SIG-M5 treated with dmso at 0.1 percent for 504 hours (cell line): ENCODE measurements at regions not wholly inside any gene's neighbourhood (a gene's known extent, or its start where the extent isn't known, plus 50 kb on each side); places are given as distances from the start of the nearest gene placed in this dataset.

Experiments
- DNase-seq: peaks from one replicate; lab custom pipeline; 2025; ENCODE audit not compliant: unreplicated experiment; lab: John Stamatoyannopoulos, UW

- no peak for DNase-seq
These were observed 196.0 kb upstream of the PSMD7 start for GRCh38 chr16:74100395-74101326.

DNA sequence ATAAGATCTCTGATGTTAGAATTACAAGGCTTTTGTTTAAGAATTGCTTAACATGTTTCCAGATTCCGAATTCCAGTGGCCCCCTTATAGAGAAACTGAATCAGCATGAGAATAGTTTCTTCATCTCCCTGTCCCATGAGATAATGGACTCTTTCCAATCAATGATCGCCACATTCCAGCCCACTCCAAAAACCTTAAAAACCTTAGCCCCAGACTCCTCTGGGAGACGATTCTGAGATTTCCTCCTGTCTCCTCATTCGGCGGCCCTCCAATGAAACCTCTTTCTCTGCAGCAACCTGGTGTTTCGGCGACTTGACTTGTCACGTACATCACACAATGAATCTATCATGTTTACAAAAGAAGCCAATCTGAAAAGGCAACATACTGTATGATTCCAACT is 197.1 kb upstream of the PSMD7 start:
- DNase-seq = no peak

GRCh38 chr16:74094962-74095361 is 201.7 kb upstream of the PSMD7 start:
- DNase-seq = no peak

GRCh38 chr16:74094514-74094913 is 202.1 kb upstream of the PSMD7 start:
- DNase-seq = peak; percentile 13

GRCh38 chr16:74092336-74092735 is 204.3 kb upstream of the PSMD7 start:
- DNase-seq = no peak

DNA sequence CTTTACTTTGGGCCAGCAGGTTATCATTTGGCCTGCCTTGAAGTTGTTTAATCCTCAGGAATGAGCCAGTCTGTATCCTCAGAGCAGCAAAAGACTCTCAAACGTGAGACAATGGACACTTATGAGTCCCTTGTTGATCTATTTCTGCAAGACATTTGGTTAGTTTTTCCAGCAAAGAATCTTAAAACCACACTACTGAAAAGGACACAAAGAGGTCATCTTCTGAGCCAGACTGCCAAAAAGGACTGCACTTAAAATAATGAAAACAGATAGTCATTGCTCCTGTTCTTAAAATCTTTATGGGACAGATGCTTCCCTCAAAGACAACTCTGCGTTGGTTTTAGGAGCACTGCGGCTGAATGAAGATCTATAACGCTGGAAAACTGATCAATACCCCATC is 205.7 kb upstream of the PSMD7 start:
- DNase-seq = no peak

- no peak for DNase-seq
These were observed 213.1 kb upstream of the PSMD7 start for GRCh38 chr16:74083541-74083940.

DNA sequence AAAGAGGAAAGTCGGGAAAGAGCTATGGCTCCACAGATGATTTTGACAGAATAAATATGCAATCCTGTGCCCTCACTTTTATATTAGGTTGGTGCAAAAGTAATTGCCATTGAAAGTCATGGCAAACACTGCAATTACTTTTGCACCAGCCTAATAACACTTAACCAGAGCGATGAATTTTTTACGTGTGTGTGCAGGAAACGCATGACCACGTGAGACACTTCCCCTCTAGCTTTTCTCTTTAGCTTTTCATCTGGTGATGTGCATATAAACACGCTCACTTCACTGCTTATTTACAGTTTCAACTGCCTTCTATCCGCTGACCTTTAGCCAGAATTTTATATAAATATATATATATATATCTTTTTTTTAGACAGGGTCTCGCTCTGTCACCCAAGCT is 216.3 kb upstream of the PSMD7 start:
- DNase-seq = no peak

- DNase-seq = no peak
These were observed 217.4 kb upstream of the PSMD7 start for GRCh38 chr16:74079232-74079586.

- no peak for DNase-seq
These were observed 217.9 kb upstream of the PSMD7 start for GRCh38 chr16:74078511-74079231.

DNA sequence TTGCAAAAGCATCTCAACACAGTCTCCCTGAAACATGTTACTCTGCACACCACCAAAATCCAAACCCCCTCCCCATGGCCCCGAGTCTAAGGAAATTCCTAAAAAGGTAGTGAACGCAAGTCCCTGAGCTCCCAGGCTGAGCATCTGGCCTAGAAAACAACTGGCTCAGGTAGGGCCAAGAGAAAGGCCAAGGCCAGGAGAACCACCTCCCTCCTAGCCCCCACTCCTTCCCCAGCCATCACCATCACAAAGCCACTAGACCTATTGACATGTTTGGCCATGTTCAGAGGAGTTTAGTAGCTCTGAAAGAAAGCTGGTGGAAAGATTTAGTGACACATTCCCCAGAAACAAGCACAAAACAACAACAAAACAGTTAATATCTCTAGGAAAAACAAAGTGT is 220.0 kb upstream of the PSMD7 start:
- DNase-seq = no peak

DNA sequence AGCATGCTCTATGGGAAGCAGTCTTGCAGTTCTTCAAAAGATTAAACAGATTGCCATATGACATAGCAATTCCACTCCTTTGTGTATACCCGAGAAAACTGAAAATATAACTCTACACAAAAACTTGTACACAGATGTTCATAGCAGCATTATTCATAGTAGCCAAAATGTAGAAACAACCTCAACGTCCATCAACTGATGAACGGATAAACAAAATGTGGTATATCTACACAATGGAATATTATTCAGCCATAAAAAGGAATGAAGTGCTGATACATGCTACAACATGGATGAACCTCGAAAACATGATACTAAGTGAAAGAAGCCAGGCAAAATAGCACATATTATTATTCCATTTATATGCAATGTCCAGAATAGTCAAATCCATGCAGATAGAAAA is 221.2 kb upstream of the PSMD7 start:
- DNase-seq = no peak

DNA sequence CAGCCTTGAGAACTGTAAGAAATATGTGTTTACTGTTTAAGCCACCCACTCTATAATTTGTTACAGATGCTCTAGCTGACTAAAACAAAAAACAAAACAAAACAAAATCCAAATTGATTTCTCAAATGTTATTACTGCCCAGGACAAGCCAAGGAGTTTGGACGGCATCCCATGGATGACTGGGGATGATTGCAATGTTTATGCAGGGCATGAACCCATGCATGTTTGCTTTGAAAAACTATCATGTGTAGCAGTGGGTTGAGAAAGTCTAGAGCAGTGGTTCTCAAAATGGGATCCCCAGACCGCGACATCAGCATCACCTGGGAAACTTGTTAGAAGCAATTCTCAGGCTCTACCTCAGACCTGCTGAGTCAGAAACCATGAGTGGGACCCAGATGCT is 223.2 kb upstream of the PSMD7 start:
- no peak for DNase-seq

DNA sequence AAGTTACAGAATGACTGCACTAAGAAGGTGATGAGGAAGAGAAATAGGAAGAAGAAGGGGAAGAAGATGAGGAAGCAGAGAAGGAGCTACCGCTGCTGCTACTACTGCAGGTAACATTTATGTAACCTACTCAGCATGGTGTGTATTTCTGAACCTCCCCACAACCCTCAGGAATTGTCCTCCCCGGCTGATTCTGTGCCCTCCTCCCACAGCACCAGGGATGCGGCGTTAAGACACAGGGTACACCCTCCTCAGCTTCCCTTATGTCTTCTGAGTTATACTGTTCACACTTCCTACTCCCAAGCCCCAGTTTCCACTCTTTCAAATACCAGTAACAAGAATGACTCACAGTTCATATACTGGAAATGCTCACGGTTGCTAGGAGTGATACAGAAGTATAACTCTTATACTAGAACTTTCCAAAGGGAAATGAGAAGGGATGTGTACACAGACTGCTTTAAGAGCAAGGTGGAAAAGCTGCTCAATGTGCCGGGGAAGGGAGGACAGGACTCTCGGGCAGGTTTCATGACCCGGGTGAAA is 224.5 kb upstream of the PSMD7 start:
- DNase-seq = no peak

- no peak for DNase-seq
These were observed 226.4 kb upstream of the PSMD7 start for GRCh38 chr16:74070237-74070636.

DNA sequence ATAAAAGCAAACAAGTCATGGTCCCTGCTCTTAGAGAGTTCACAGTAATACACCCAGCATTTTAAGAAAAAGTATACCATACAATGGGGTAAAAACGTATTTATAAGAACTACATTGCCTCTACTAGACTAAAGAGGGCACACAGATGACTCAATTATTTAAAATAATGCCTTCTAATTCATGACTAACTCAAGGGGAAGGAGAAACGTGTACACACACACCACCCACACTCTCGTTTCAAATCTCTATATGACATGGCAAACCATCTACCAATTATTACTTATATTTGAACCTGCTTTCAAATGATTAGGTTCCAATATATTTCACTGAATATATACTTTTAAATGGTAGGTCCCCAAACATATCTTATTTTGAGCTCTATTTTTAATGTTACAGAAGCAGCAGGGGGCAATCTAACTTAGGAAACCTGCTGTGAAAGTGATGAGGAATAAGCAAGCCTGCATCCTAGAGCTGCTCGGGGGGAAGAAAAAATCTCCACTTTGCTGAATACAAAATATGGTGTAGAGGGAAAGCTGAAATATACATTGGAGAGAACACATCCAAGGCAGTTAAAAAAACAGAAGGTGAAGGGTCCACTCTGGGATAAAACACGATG is 232.4 kb upstream of the PSMD7 start:
- DNase-seq = no peak

GRCh38 chr16:74053826-74054225 is 242.8 kb upstream of the PSMD7 start:
- DNase-seq = no peak

DNA sequence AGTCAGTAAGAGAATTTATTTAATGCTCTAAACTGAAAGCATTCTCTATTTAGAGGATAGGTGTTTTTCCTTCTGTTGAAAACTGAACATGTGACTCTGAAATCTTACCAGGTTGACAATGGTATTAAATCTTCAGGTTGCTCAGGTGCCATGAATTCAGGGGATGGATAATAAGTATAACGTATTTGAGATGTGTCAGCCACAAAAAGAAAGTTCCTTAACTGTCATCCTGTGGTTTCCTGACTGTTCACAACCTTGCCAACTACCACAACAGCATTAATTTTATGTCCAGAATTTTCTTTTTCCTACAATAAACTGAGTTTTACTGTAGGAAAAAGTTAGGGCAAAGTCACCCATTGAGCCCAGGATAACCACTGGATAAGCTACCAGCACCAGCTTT is 243.3 kb upstream of the PSMD7 start:
- DNase-seq = no peak

- no peak for DNase-seq
These were observed 244.6 kb upstream of the PSMD7 start for GRCh38 chr16:74052016-74052415.

- no peak for DNase-seq
These were observed 247.6 kb upstream of the PSMD7 start for GRCh38 chr16:74049027-74049426.

- no peak for DNase-seq
These were observed 250.1 kb upstream of the PSMD7 start for GRCh38 chr16:74046524-74046923.

- DNase-seq = no peak
These were observed 251.1 kb upstream of the PSMD7 start for GRCh38 chr16:74045513-74045912.
